ENCODE measurements at regions not wholly inside any gene's neighbourhood (a gene's known extent, or its start where the extent isn't known, plus 50 kb on each side); places are given as distances from the start of the nearest gene placed in this dataset.

GRCh38 chr13:104281910-104282309 is 1215.7 kb upstream of the SLC10A2 start:
- TF ChIP-seq CTCF (IDR thresholded peaks at IDR 0.05; ENCODE audit: low read depth, low read length) (no peak), EZH2phosphoT487 (IDR thresholded peaks at IDR 0.05; ENCODE audit: low read depth) (no peak)

Measured in OCI-LY3 (cell line).